Stimulated activated CD4-positive, alpha-beta T cell treated with anti-CD3 and anti-CD28 coated beads, TNF-alpha, amount 100 ng/mL, for 48 hours (primary cell): ENCODE measurements at regions not wholly inside any gene's neighbourhood (a gene's known extent, or its start where the extent isn't known, plus 50 kb on each side); places are given as distances from the start of the nearest gene placed in this dataset.
A peak's percentile ranks its signal among the peaks of the same experiment; 100 is the strongest.
"Not testable (repeated sequence)": the region's sequence is repeated elsewhere in the genome, so short reads cannot be mapped to it uniquely, and the experiment has no call there.

Source experiments
- DNase-seq, 3 donors: peaks; one replicate each; pipeline ENCODE4 v3.0.0-alpha.2; 2020; ENCODE audit warnings: low read depth in 3 of 3

GRCh38 chr3:27559381-27559780 is 75.2 kb upstream of the SLC4A7 start:
- DNase-seq = no peak

- DNase-seq = no peak
Observed at GRCh38 chr3:27557411-27557810, 73.2 kb upstream of the SLC4A7 start.

GRCh38 chr3:27556887-27557286 is 72.7 kb upstream of the SLC4A7 start:
- DNase-seq = no peak

- no peak for DNase-seq
Observed at GRCh38 chr3:27554706-27555105, 70.5 kb upstream of the SLC4A7 start.

GRCh38 chr3:27553886-27554540 is 69.8 kb upstream of the SLC4A7 start:
- no peak for DNase-seq

- DNase-seq = not testable (repeated sequence)
Observed at GRCh38 chr3:27552708-27553107, 68.5 kb upstream of the SLC4A7 start.

- not testable (repeated sequence) for DNase-seq
Observed at GRCh38 chr3:27551413-27551812, 67.2 kb upstream of the SLC4A7 start.

GRCh38 chr3:27545061-27545460 is 60.9 kb upstream of the SLC4A7 start:
- no peak for DNase-seq

- no peak for DNase-seq
Observed at GRCh38 chr3:27544372-27544865, 60.2 kb upstream of the SLC4A7 start.

- no peak for DNase-seq
Observed at GRCh38 chr3:27542476-27542875, 58.3 kb upstream of the SLC4A7 start.

GRCh38 chr3:27540231-27540630 is 56.0 kb upstream of the SLC4A7 start:
- DNase-seq = no peak

- DNase-seq = no peak
Observed at GRCh38 chr3:27536491-27536890, 52.3 kb upstream of the SLC4A7 start.

GRCh38 chr3:27535809-27536392 is 51.7 kb upstream of the SLC4A7 start:
- no peak for DNase-seq

- DNase-seq = peak in 1 of 3 donors; percentile 14
Observed at GRCh38 chr3:27533718-27534573, 49.8 kb upstream of the SLC4A7 start.
